ENCODE measurements at regions not wholly inside any gene's neighbourhood (a gene's known extent, or its start where the extent isn't known, plus 50 kb on each side); places are given as distances from the start of the nearest gene placed in this dataset.

- TF ChIP-seq, protein P1, sequence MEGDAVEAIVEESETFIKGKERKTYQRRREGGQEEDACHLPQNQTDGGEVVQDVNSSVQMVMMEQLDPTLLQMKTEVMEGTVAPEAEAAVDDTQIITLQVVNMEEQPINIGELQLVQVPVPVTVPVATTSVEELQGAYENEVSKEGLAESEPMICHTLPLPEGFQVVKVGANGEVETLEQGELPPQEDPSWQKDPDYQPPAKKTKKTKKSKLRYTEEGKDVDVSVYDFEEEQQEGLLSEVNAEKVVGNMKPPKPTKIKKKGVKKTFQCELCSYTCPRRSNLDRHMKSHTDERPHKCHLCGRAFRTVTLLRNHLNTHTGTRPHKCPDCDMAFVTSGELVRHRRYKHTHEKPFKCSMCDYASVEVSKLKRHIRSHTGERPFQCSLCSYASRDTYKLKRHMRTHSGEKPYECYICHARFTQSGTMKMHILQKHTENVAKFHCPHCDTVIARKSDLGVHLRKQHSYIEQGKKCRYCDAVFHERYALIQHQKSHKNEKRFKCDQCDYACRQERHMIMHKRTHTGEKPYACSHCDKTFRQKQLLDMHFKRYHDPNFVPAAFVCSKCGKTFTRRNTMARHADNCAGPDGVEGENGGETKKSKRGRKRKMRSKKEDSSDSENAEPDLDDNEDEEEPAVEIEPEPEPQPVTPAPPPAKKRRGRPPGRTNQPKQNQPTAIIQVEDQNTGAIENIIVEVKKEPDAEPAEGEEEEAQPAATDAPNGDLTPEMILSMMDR (IDR thresholded peaks at IDR 0.05), result no peak
- no peak for TF ChIP-seq POLR2A (IDR thresholded peaks at IDR 0.05)
These were observed 92.8 kb upstream of the MKLN1 start for GRCh38 chr7:131234719-131235488.

All from Peyer's patch (tissue), 4 donors.